Thymus (tissue), 11 donors: ENCODE measurements at regions not wholly inside any gene's neighbourhood (a gene's known extent, or its start where the extent isn't known, plus 50 kb on each side); places are given as distances from the start of the nearest gene placed in this dataset.
"Not testable (repeated sequence)": the region's sequence is repeated elsewhere in the genome, so short reads cannot be mapped to it uniquely, and the experiment has no call there.

Experiments
- DNase-seq, 9 donors: peaks; one replicate each; pipeline ENCODE4 v3.0.0-alpha.2; 2013; ENCODE audit warnings: low spot score in 9 of 9, low read depth in 6 of 9, missing footprints in 1 of 9
- H3K27ac ChIP-seq, 2 donors: one replicate each; pipeline ENCODE4 v1.5.1; 2013; ENCODE audit warnings: control low read depth in 1 of 2, low read depth in 1 of 2, low read length in 1 of 2, mild to moderate bottlenecking in 1 of 2, moderate library complexity in 1 of 2
- H3K27me3 ChIP-seq, 2 donors: one replicate each; pipeline ENCODE4 v1.5.1; 2013; ENCODE audit warnings: low read length in 1 of 2; ENCODE audit not compliant: control insufficient read depth in 2 of 2, insufficient read depth in 1 of 2
- H3K36me3 ChIP-seq, 2 donors: one replicate each; pipeline ENCODE4 v1.5.1; 2013; ENCODE audit warnings: low read length in 1 of 2, mild to moderate bottlenecking in 1 of 2, moderate library complexity in 1 of 2; ENCODE audit not compliant: control insufficient read depth in 2 of 2, insufficient read depth in 2 of 2
- H3K4me1 ChIP-seq, 2 donors: one replicate each; pipeline ENCODE4 v1.5.1; 2013; ENCODE audit warnings: low read length in 2 of 2; ENCODE audit not compliant: control insufficient read depth in 2 of 2, insufficient read depth in 2 of 2
- H3K4me3 ChIP-seq, 2 donors: one replicate each; pipeline ENCODE4 v1.5.1; 2013; ENCODE audit warnings: low read length in 2 of 2, control low read depth in 1 of 2, mild to moderate bottlenecking in 1 of 2
- H3K9me3 ChIP-seq, 2 donors: one replicate each; pipeline ENCODE4 v1.5.1; 2013; ENCODE audit warnings: low read length in 1 of 2, mild to moderate bottlenecking in 1 of 2; ENCODE audit not compliant: control insufficient read depth in 2 of 2, insufficient read depth in 1 of 2
- WGBS: extraction: QIAGEN DNeasy Blood & Tissue Kit; methylation state at CpG from one replicate; pipeline ENCODE4 v1.1.7; 2013; 5-methylcytosine and 5-hydroxymethylcytosine counted together
- donor health status: healthy.

DNA sequence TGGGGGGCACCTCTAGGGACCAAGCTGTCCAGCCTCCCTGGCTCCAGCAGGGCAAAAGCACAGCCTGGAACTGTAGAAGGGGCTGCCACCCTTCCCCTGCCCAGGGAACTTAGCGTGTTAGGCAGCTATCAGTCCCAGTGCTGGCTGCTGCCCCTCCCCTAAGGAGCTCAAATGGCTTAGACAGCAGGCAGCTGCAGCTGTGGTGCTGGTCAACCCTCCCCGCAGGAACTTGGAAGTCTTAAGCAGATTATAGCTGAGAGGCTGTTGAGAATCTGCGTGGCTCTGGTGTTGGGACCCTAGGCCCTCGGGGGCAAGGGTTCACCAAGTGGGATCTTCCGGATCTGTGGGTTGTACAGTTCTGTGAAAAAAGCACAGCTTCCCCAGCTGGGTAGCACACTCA is 536.5 kb upstream of the CDH10 start:
- H3K27ac ChIP-seq, result no peak overlapping the region
- H3K27me3 ChIP-seq, result no peaks in the 10 kb centered on the region
- WGBS, result 94% methylated on average over 5 of the region's 5 CpGs
- no peaks in the 10 kb centered on the region for H3K4me1 ChIP-seq
- no peaks in the 10 kb centered on the region for H3K36me3 ChIP-seq
- no peak overlapping the region for H3K4me3 ChIP-seq
- DNase-seq, result no peak
- H3K9me3 ChIP-seq, result peaks cover 0 to 13% of the 10 kb centered on the region in 2 donors

DNA sequence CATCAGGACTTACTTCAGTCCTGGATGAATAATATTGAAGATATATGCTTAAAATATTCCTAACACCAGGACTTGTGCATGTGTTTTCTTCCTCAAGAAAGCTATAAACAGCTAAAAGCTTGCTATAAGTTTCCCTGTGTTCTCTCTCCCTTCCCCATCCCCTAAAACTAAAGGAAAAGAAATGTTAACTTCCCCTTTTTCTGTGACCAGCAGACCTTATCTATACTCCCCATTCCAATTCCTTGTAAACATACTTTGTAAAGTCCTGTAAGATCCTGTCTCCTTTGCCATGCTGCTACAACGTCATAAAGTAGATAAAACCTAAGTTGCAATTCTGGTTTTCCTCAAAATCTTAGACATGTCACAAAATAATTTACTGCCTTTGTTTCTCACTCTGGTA is 517.8 kb upstream of the CDH10 start:
- H3K9me3 ChIP-seq, DNase-seq, H3K4me1 ChIP-seq, H3K27ac ChIP-seq, H3K36me3 ChIP-seq, H3K27me3 ChIP-seq, H3K4me3 ChIP-seq: not testable (repeated sequence)
- WGBS, result 0% methylated on average over 1 of the region's 1 CpG

DNA sequence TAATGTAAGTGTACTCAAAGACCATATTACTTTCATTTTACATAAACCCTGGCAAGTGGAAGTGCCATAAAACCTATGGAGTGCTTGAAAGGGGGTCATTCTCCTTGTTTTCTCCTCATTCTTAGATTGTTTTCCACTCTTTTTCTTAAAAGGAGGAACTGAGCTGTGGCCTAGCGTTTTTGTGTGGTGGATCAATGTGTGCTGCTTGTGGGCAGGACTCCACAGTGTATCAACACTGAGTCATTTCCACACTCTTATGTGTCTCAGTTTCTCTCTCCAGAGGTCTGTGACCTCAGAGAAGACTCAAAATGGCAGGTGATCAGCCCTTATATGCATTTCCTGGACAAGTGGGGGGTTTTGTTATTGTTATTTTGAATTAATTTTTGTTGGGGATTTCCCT is 516.1 kb upstream of the CDH10 start:
- H3K4me3 ChIP-seq, result no peak overlapping the region
- no peaks in the 10 kb centered on the region for H3K27me3 ChIP-seq
- no peaks in the 10 kb centered on the region for H3K4me1 ChIP-seq
- DNase-seq, result no peak
- no peaks in the 10 kb centered on the region for H3K36me3 ChIP-seq
- H3K27ac ChIP-seq, result no peak overlapping the region
- H3K9me3 ChIP-seq, result peaks cover 0 to 1% of the 10 kb centered on the region in 2 donors
- WGBS, result 83% methylated on average over 1 of the region's 1 CpG

DNA sequence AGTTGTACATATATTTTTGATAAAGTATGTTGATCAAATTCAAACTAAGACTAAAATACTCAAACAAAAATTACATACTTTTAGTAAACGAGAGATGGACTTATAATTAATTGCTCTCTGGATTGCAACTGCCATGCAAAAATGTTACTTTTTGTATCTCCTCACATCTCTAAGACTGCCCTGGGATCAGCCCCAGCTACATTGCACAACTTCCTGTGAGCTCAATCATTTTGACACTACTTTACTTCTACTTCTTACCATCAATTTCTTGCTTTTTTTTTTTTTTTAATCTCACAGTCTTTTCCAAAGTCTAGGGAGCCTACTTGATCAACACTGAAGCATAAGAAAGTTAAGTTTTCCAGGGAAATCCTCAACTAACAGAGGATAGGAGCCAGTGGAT is 506.0 kb upstream of the CDH10 start:
- Histone ChIP-seq H3K9me3 (no peaks in the 10 kb centered on the region), H3K4me3 (no peak overlapping the region), H3K27me3 (no peaks in the 10 kb centered on the region), H3K36me3 (no peaks in the 10 kb centered on the region), H3K4me1 (no peaks in the 10 kb centered on the region), H3K27ac (no peak overlapping the region)
- no peak for DNase-seq
- WGBS, result 21% methylated on average over 1 of the region's 1 CpG

DNA sequence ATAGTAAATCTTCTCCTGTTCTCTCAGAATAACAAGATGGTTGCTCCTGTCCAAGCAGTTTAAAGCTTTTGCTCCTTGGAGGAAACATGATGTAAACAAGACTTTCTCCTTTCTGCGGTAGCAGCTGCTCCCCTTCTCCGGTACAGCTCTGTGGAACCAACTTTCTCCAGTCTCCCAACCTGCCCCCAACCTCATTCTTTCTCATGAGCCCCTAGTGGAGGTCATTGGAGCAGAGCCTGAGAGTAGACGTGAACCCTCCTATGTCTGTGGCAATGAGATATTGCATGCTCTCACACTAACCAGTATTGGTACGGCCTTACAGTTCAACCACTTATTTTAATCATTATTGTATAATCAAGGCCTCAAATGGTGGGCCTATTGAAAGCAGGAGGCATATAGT is 483.8 kb upstream of the CDH10 start:
- 95% methylated on average over 4 of the region's 4 CpGs for WGBS
- no peaks in the 10 kb centered on the region for H3K4me1 ChIP-seq
- no peak overlapping the region for H3K4me3 ChIP-seq
- no peaks in the 10 kb centered on the region for H3K36me3 ChIP-seq
- no peak overlapping the region for H3K27ac ChIP-seq
- no peaks in the 10 kb centered on the region for H3K27me3 ChIP-seq
- no peaks in the 10 kb centered on the region for H3K9me3 ChIP-seq
- no peak for DNase-seq

DNA sequence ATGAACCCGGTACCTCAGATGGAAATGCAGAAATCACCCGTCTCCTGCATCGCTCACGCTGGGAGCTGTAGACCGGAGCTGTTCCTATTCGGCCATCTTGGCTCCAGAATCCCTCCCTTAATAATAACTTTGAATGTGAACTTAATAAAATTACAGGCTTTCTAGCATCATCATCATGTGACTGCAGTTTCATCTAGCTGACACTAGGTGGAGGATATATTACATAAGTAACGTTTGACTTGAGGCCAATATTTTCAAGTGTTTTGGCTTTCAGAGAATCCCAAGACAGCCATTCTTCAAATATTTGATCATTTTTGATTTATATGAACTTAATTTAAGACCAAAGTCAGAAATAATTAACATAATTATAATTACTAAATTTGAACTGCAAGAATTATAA is 474.9 kb upstream of the CDH10 start:
- no peak overlapping the region for H3K4me3 ChIP-seq
- H3K9me3 ChIP-seq, result no peaks in the 10 kb centered on the region
- H3K27me3 ChIP-seq, result no peaks in the 10 kb centered on the region
- no peak for DNase-seq
- H3K36me3 ChIP-seq, result no peaks in the 10 kb centered on the region
- H3K4me1 ChIP-seq, result no peaks in the 10 kb centered on the region
- WGBS, result 82% methylated on average over 6 of the region's 7 CpGs
- no peak overlapping the region for H3K27ac ChIP-seq

DNA sequence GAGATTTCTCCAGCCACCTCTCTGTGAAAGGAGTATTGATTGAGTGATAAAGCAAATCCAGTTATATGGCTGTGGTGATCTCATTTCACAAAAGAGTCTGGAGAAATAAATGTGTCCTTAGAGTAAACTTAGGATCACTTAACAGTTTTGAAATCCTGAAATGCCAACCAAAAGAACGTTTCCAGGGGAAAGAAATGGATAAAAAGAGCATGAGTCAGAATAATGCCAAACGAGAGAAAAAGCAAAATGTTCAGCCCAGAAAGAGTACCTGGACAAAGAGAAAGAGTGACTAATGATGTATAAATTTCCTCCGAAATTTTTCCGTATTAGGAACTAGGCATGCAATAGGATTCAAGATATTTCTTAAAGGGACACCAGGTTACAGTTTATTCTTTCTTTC is 463.1 kb upstream of the CDH10 start:
- no peak for DNase-seq
- no peaks in the 10 kb centered on the region for H3K27me3 ChIP-seq
- no peaks in the 10 kb centered on the region for H3K9me3 ChIP-seq
- H3K36me3 ChIP-seq, result no peaks in the 10 kb centered on the region
- no peak overlapping the region for H3K27ac ChIP-seq
- H3K4me1 ChIP-seq, result no peaks in the 10 kb centered on the region
- H3K4me3 ChIP-seq, result no peak overlapping the region
- 88% methylated on average over 4 of the region's 4 CpGs for WGBS

DNA sequence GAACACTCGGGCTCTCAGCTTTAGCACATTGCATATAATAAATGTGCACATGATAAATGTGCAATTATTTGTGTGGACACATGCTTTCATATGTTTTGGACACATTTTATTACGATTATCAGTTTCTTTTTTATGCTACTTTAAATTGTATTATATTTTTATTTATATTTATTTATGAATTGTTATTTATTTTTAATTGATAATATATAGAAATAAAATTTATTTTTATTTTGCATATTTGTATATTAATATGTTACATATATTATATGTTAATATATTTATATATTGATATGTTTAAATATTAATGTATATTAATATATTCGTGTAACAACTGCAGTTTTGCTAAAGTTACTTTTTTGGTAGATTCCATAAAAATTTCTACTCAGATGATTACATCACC is 454.8 kb upstream of the CDH10 start:
- 90% methylated on average over 3 of the region's 3 CpGs for WGBS
- no peak for DNase-seq
- no peaks in the 10 kb centered on the region for H3K27me3 ChIP-seq

DNA sequence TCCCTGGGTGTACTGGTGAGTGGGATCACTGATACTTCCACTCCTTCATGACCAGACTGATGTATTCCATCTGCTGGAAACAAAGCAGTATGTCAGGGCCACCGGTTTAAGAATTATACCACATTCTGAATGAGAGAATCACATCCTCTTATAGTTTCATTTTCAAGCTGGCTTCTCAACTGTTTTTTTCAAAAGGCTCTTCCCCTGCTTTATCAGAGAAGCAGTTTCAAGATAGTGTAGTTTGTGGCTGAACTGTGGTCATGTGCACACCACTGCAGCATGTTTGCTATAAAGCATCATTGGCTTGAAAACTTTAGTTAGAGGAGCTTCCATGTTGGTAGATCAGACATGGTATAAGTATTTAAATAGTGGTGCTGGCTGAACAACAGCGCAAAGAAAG is 450.5 kb upstream of the CDH10 start:
- Histone ChIP-seq H3K27me3 (no peaks in the 10 kb centered on the region), H3K4me1 (no peaks in the 10 kb centered on the region), H3K9me3 (no peaks in the 10 kb centered on the region), H3K27ac (no peak overlapping the region), H3K4me3 (no peak overlapping the region), H3K36me3 (no peaks in the 10 kb centered on the region)
- peak in 1 of 9 donors; percentile 6 for DNase-seq
- 86% methylated on average over 2 of the region's 2 CpGs for WGBS

More for the DNA sequence above, 454.8 kb upstream of the CDH10 start:
- Histone ChIP-seq H3K27ac (no peak overlapping the region), H3K36me3 (no peaks in the 10 kb centered on the region), H3K9me3 (no peaks in the 10 kb centered on the region), H3K4me3 (no peak overlapping the region), H3K4me1 (no peaks in the 10 kb centered on the region)

DNA sequence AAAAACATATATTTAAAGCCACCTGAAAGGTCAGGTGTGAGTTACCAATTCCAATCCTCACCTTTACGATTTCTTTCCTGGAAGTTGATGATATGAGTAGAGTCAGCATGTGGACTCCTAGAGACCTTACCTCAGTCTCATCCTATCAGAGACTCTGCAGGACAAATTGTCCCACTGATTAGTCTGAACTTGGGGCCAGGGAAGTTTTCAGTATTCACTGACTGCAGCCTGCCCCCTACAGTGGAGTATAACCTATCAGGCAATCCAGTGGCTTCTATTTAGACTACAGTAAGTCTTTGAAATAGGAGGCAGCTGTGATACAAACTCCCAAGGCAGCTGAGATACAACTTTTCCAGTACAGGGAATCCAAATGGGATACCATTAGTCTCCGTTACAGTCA is 449.4 kb upstream of the CDH10 start:
- DNase-seq, result no peak
- no peaks in the 10 kb centered on the region for H3K9me3 ChIP-seq
- no peaks in the 10 kb centered on the region for H3K4me1 ChIP-seq
- H3K27ac ChIP-seq, result no peak overlapping the region
- 95% methylated on average over 2 of the region's 2 CpGs for WGBS
- H3K4me3 ChIP-seq, result no peak overlapping the region
- H3K27me3 ChIP-seq, result no peaks in the 10 kb centered on the region
- no peaks in the 10 kb centered on the region for H3K36me3 ChIP-seq
